ENCODE measurements at regions not wholly inside any gene's neighbourhood (a gene's known extent, or its start where the extent isn't known, plus 50 kb on each side); places are given as distances from the start of the nearest gene placed in this dataset.

GRCh38 chr17:72318131-72318530 lies 197.3 kb downstream of the SOX9 start:
- no peak overlapping the region for H3K4me3 ChIP-seq
- no peak overlapping the region for H3K9ac ChIP-seq (ENCODE audit: insufficient read length)
- TF ChIP-seq POLR2AphosphoS5 (IDR thresholded peaks at IDR 0.05; ENCODE audit: borderline replicate concordance, low read depth, low read length) (no peak), FOXP2 (optimal IDR thresholded peaks at IDR 0.05; ENCODE audit: control extremely low read depth, extremely low read length, insufficient read depth) (no peak), EZH2 (IDR thresholded peaks at IDR 0.05) (no peak)
- no peak overlapping the region for H3K27ac ChIP-seq
- no peak for DNase-seq (ENCODE audit: low read depth, low spot score)
- H3K36me3 ChIP-seq (ENCODE audit: insufficient read depth, low read length): no peaks in the 10 kb centered on the region
- H3K9me3 ChIP-seq (ENCODE audit: low read depth, low read length): no peaks in the 10 kb centered on the region

GRCh38 chr17:72321896-72322295 lies 201.1 kb downstream of the SOX9 start:
- no peak for TF ChIP-seq FOXP2 (optimal IDR thresholded peaks at IDR 0.05; ENCODE audit: control extremely low read depth, extremely low read length, insufficient read depth)
- no peak for TF ChIP-seq POLR2AphosphoS5 (IDR thresholded peaks at IDR 0.05; ENCODE audit: borderline replicate concordance, low read depth, low read length)
- TF ChIP-seq EZH2 (IDR thresholded peaks at IDR 0.05): no peak
- H3K9me3 ChIP-seq (ENCODE audit: low read depth, low read length): no peaks in the 10 kb centered on the region
- DNase-seq (ENCODE audit: low read depth, low spot score): no peak

DNA sequence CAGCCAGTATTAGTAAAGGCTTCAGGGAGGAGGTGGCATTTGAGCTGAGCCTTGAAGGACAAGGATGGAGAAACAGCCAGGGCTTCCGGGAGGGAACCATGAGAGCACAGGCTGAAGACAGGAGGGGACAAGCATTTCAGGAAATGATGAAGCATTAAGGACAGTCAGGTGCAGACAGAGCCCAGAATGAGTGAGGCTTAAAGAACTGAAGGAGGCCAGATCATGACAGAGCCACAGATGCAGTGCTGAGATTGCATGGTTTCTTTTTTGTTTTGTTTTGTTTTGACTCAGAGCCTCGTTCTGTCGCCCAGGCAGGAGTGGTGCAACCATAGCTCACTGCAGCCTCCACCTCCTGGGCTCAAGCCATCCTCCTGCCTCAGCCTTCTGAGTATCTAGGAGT lies 211.5 kb downstream of the SOX9 start:
- Histone ChIP-seq H3K36me3 (ENCODE audit: insufficient read depth, low read length) (no peaks in the 10 kb centered on the region), H3K27ac (no peak overlapping the region), H3K9ac (ENCODE audit: insufficient read length) (no peak overlapping the region), H3K9me3 (ENCODE audit: low read depth, low read length) (no peaks in the 10 kb centered on the region), H3K4me3 (no peak overlapping the region)
- no peak for TF ChIP-seq POLR2AphosphoS5 (IDR thresholded peaks at IDR 0.05; ENCODE audit: borderline replicate concordance, low read depth, low read length)
- no peak for TF ChIP-seq FOXP2 (optimal IDR thresholded peaks at IDR 0.05; ENCODE audit: control extremely low read depth, extremely low read length, insufficient read depth)
- DNase-seq (ENCODE audit: low read depth, low spot score): no peak

More at GRCh38 chr17:72321896-72322295, 201.1 kb downstream of the SOX9 start:
- Histone ChIP-seq H3K4me3 (no peak overlapping the region), H3K27ac (no peak overlapping the region), H3K36me3 (ENCODE audit: insufficient read depth, low read length) (no peaks in the 10 kb centered on the region), H3K9ac (ENCODE audit: insufficient read length) (no peak overlapping the region)

DNA sequence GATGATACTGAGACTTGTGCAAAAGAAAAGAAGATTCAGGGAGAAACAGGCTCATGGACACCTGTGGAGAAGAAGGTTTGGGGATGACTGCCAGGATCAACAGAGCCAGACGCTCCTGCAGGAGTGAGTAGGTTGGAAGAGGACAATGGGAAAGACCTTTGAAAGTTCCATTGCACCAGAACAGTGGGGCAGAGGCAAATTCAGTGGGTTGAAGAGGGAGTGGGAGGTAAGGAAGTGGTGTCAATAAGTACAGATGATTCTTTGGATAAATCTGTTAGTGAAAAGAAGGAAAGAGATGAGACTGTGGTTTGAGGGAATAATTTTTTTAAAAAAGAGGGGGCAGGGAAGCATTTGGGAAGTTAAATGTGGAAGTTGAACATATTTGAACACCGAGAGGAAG lies 212.8 kb downstream of the SOX9 start:
- Histone ChIP-seq H3K9me3 (ENCODE audit: low read depth, low read length) (no peaks in the 10 kb centered on the region), H3K36me3 (ENCODE audit: insufficient read depth, low read length) (no peaks in the 10 kb centered on the region), H3K9ac (ENCODE audit: insufficient read length) (no peak overlapping the region), H3K4me3 (no peak overlapping the region), H3K27ac (no peak overlapping the region)
- TF ChIP-seq EZH2 (IDR thresholded peaks at IDR 0.05): no peak
- TF ChIP-seq FOXP2 (optimal IDR thresholded peaks at IDR 0.05; ENCODE audit: control extremely low read depth, extremely low read length, insufficient read depth): no peak
- no peak for TF ChIP-seq POLR2AphosphoS5 (IDR thresholded peaks at IDR 0.05; ENCODE audit: borderline replicate concordance, low read depth, low read length)
- DNase-seq (ENCODE audit: low read depth, low spot score): no peak

GRCh38 chr17:72334205-72334604 lies 213.4 kb downstream of the SOX9 start:
- no peaks in the 10 kb centered on the region for H3K36me3 ChIP-seq (ENCODE audit: insufficient read depth, low read length)
- no peak for DNase-seq (ENCODE audit: low read depth, low spot score)
- TF ChIP-seq EZH2 (IDR thresholded peaks at IDR 0.05) (no peak), POLR2AphosphoS5 (IDR thresholded peaks at IDR 0.05; ENCODE audit: borderline replicate concordance, low read depth, low read length) (no peak), FOXP2 (optimal IDR thresholded peaks at IDR 0.05; ENCODE audit: control extremely low read depth, extremely low read length, insufficient read depth) (no peak)
- no peak overlapping the region for H3K27ac ChIP-seq
- H3K9ac ChIP-seq (ENCODE audit: insufficient read length): no peak overlapping the region
- H3K9me3 ChIP-seq (ENCODE audit: low read depth, low read length): no peaks in the 10 kb centered on the region
- H3K4me3 ChIP-seq: no peak overlapping the region

- Histone ChIP-seq H3K9ac (ENCODE audit: insufficient read length) (no peak overlapping the region), H3K9me3 (ENCODE audit: low read depth, low read length) (no peaks in the 10 kb centered on the region), H3K4me3 (no peak overlapping the region), H3K36me3 (ENCODE audit: insufficient read depth, low read length) (no peaks in the 10 kb centered on the region), H3K27ac (no peak overlapping the region)
- TF ChIP-seq POLR2AphosphoS5 (IDR thresholded peaks at IDR 0.05; ENCODE audit: borderline replicate concordance, low read depth, low read length): no peak
- no peak for TF ChIP-seq EZH2 (IDR thresholded peaks at IDR 0.05)
- TF ChIP-seq FOXP2 (optimal IDR thresholded peaks at IDR 0.05; ENCODE audit: control extremely low read depth, extremely low read length, insufficient read depth): no peak
- DNase-seq (ENCODE audit: low read depth, low spot score): no peak
These were observed 215.4 kb downstream of the SOX9 start for GRCh38 chr17:72336026-72336803.

DNA sequence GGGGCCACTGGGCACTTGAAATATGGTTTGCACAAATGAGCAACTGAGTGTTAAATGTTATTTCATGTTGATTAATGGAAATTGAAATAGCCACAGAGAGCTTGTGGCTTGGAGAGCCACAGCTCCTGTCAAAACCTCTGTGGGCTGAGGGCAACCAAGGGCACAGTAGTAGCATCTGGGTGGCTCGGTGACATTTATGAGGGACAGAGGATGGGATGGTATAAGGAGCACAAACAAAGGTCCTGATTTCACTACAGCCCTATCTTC lies 215.9 kb downstream of the SOX9 start:
- DNase-seq (ENCODE audit: low read depth, low spot score): no peak
- TF ChIP-seq EZH2 (IDR thresholded peaks at IDR 0.05): no peak
- TF ChIP-seq POLR2AphosphoS5 (IDR thresholded peaks at IDR 0.05; ENCODE audit: borderline replicate concordance, low read depth, low read length): no peak
- TF ChIP-seq FOXP2 (optimal IDR thresholded peaks at IDR 0.05; ENCODE audit: control extremely low read depth, extremely low read length, insufficient read depth): no peak
- no peaks in the 10 kb centered on the region for H3K9me3 ChIP-seq (ENCODE audit: low read depth, low read length)
- H3K4me3 ChIP-seq: no peak overlapping the region
- no peak overlapping the region for H3K9ac ChIP-seq (ENCODE audit: insufficient read length)
- no peaks in the 10 kb centered on the region for H3K36me3 ChIP-seq (ENCODE audit: insufficient read depth, low read length)
- H3K27ac ChIP-seq: no peak overlapping the region

GRCh38 chr17:72338304-72338703 lies 217.5 kb downstream of the SOX9 start:
- H3K9me3 ChIP-seq (ENCODE audit: low read depth, low read length): no peaks in the 10 kb centered on the region
- no peak for TF ChIP-seq POLR2AphosphoS5 (IDR thresholded peaks at IDR 0.05; ENCODE audit: borderline replicate concordance, low read depth, low read length)
- no peak for TF ChIP-seq FOXP2 (optimal IDR thresholded peaks at IDR 0.05; ENCODE audit: control extremely low read depth, extremely low read length, insufficient read depth)
- no peak for TF ChIP-seq EZH2 (IDR thresholded peaks at IDR 0.05)
- H3K9ac ChIP-seq (ENCODE audit: insufficient read length): no peak overlapping the region
- no peak overlapping the region for H3K27ac ChIP-seq
- H3K4me3 ChIP-seq: no peak overlapping the region
- DNase-seq (ENCODE audit: low read depth, low spot score): no peak
- no peaks in the 10 kb centered on the region for H3K36me3 ChIP-seq (ENCODE audit: insufficient read depth, low read length)

Data from SK-N-MC (cell line).